ENCODE measurements at regions not wholly inside any gene's neighbourhood (a gene's known extent, or its start where the extent isn't known, plus 50 kb on each side); places are given as distances from the start of the nearest gene placed in this dataset.

DNA sequence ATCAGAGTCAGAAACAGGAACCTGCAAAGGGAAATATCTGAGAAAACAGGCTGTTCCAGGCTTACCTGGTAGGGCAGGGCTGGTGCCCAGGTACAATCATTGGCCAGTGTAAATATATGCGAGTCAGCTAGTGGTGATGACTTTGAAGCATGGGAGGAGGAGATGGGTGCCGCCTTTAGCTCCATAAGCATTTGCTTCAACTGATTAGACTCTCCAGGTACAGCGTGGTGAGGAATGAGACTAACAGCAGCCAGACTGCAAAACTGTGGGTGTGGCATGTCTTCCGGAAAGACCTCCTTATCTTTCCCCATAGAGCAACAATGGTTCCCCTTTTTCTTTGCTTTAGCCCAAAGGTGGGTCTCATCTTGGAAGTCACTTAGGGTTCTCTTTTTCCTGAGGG lies 137.2 kb downstream of the LRIG2 start:
- TF ChIP-seq NR2F2 (IDR thresholded peaks at IDR 0.05) (no peak), FOXA1 (IDR thresholded peaks at IDR 0.05) (no peak), RXRA (IDR thresholded peaks at IDR 0.05) (no peak), EGR1 (IDR thresholded peaks at IDR 0.05; ENCODE audit: low read depth in 2 of 2) (no peak), SP1 (IDR thresholded peaks at IDR 0.05) (no peak), TAF1 (conservative IDR thresholded peaks at IDR 0.05) (no peak)
- TF ChIP-seq, protein P1, sequence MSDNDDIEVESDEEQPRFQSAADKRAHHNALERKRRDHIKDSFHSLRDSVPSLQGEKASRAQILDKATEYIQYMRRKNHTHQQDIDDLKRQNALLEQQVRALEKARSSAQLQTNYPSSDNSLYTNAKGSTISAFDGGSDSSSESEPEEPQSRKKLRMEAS (IDR thresholded peaks at IDR 0.05): no peak
- TF ChIP-seq, protein P2, sequence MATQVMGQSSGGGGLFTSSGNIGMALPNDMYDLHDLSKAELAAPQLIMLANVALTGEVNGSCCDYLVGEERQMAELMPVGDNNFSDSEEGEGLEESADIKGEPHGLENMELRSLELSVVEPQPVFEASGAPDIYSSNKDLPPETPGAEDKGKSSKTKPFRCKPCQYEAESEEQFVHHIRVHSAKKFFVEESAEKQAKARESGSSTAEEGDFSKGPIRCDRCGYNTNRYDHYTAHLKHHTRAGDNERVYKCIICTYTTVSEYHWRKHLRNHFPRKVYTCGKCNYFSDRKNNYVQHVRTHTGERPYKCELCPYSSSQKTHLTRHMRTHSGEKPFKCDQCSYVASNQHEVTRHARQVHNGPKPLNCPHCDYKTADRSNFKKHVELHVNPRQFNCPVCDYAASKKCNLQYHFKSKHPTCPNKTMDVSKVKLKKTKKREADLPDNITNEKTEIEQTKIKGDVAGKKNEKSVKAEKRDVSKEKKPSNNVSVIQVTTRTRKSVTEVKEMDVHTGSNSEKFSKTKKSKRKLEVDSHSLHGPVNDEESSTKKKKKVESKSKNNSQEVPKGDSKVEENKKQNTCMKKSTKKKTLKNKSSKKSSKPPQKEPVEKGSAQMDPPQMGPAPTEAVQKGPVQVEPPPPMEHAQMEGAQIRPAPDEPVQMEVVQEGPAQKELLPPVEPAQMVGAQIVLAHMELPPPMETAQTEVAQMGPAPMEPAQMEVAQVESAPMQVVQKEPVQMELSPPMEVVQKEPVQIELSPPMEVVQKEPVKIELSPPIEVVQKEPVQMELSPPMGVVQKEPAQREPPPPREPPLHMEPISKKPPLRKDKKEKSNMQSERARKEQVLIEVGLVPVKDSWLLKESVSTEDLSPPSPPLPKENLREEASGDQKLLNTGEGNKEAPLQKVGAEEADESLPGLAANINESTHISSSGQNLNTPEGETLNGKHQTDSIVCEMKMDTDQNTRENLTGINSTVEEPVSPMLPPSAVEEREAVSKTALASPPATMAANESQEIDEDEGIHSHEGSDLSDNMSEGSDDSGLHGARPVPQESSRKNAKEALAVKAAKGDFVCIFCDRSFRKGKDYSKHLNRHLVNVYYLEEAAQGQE (IDR thresholded peaks at IDR 0.05): no peak
- TF ChIP-seq, protein P3, sequence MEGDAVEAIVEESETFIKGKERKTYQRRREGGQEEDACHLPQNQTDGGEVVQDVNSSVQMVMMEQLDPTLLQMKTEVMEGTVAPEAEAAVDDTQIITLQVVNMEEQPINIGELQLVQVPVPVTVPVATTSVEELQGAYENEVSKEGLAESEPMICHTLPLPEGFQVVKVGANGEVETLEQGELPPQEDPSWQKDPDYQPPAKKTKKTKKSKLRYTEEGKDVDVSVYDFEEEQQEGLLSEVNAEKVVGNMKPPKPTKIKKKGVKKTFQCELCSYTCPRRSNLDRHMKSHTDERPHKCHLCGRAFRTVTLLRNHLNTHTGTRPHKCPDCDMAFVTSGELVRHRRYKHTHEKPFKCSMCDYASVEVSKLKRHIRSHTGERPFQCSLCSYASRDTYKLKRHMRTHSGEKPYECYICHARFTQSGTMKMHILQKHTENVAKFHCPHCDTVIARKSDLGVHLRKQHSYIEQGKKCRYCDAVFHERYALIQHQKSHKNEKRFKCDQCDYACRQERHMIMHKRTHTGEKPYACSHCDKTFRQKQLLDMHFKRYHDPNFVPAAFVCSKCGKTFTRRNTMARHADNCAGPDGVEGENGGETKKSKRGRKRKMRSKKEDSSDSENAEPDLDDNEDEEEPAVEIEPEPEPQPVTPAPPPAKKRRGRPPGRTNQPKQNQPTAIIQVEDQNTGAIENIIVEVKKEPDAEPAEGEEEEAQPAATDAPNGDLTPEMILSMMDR (IDR thresholded peaks at IDR 0.05; ENCODE audit: low read depth, low read length, missing input control): no peak
